ENCODE measurements at regions not wholly inside any gene's neighbourhood (a gene's known extent, or its start where the extent isn't known, plus 50 kb on each side); places are given as distances from the start of the nearest gene placed in this dataset.

DNA sequence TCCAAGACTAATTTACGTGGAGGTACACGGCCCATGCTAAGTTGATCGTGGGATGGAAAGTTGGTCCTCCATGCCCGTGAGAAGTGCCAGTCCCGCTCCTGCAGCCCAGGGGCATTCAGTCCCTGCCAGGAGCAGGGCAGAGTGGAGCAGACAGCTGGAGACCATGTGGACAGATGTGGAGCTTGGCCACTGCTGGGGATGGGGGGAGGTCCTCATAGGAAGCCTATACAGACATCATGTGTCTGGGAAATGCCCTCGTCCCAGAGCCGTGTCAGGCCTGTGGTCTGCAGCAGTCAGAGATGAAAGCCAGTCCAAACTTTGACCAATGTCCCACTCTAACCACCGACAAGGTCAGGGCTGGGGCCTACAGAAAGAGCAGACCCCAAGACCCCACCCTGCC is 118.4 kb downstream of the CPZ start:
- no peak for DNase-seq

- no peak for DNase-seq
Observed at GRCh38 chr4:8710416-8710815, 117.9 kb downstream of the CPZ start.

DNA sequence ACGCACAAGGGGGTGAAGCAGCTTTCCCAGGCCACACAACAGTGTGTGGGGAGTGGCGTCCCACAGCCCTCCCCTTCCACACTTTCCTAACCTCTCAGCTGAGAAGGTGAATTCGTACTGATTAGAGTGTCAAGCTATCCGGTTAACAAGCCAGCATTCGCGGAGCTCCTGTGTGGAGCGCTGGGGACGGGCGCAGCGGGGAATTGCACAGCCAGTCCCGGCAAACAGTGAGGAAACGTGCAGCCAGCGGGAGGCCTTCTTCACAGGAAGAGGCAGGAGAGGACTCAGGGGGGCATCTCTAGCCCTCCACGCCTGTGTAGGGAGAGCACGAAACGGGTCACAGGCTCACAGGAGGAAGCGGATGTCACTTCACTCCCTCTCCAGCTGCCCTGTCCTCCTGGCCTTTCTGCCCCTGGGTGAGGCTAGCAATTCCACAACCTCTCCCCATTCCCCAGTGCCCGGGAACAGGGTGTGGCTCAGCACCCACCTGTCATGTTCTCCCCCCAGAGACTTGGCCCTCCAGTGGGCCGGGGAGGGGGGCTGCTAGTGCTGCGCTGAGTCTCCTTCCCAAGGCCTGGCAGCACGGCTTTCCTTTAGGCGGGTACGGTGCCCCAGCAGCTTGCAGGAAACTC is 117.3 kb downstream of the CPZ start:
- no peak for DNase-seq

GRCh38 chr4:8709050-8709728 is 116.6 kb downstream of the CPZ start:
- no peak for DNase-seq

DNA sequence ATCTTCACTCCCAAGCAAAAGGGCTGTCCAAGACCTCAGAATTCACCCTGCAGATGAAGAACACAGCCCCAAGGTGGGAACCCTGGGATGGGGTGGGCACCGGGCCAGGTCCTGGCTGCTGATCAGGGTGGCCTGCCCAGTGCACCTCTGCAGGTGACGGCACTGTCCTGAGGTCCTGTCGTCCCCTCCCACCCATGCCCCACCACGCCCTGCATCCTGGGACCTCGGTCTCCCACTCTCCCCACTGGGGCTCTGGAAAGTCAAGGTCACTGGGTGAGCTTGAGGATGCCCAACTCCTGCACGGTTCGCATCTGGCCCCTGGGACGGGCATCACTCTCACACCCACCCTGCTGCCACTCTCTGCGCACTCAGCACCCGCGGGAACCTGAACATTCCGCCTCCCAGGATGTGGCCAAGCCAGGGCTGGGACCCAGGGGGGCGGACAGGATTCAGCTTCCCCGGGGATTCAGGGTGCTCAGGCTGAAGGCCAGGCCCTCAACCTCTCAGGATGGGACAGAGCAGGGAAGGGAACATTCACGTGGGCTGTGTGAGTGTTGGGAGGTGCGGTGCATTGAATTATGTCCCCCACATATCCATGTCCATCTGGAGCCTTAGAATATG is 115.9 kb downstream of the CPZ start:
- no peak for DNase-seq

GRCh38 chr4:8707045-8707781 is 114.6 kb downstream of the CPZ start:
- no peak for DNase-seq

DNA sequence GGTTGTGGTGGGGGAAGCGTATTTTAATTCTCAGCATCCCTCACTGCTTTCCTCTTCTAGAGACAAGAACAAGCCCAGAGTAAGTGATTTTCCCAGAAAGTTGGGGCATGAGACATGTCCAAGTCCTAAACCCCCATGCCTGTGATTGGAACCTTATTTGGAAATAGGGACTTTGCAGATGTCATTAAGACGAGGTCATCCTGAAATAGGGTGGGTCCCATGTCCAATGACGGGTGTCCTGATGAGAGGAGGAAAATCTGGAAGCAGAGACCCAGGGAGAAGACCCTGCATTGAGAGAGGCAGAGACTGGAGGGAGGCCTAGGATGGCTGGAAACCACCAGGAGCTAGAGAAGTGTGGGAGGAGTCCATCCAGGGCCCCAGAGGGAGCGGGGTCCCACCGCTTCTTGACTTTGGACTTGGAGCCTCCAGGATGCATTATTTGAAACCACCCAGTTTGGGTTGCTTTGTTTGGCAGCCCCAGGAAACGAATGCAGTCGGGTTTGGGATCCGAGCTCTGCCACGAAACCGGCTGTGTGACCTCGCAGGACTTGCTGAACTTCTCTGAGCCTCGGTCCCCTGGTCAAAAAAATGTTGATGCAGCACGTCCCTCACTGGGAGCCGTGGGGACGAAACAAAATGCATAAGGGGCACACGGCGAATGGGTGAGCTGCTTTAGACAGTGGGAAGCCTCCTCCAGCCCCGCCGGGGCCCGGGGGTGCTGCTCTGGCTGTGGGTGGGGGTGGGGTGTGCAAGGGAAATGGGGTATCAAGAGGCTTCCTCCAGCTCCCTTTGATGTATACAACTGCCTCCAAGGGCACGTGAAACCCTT is 113.9 kb downstream of the CPZ start:
- peak; percentile 71 for DNase-seq

DNA sequence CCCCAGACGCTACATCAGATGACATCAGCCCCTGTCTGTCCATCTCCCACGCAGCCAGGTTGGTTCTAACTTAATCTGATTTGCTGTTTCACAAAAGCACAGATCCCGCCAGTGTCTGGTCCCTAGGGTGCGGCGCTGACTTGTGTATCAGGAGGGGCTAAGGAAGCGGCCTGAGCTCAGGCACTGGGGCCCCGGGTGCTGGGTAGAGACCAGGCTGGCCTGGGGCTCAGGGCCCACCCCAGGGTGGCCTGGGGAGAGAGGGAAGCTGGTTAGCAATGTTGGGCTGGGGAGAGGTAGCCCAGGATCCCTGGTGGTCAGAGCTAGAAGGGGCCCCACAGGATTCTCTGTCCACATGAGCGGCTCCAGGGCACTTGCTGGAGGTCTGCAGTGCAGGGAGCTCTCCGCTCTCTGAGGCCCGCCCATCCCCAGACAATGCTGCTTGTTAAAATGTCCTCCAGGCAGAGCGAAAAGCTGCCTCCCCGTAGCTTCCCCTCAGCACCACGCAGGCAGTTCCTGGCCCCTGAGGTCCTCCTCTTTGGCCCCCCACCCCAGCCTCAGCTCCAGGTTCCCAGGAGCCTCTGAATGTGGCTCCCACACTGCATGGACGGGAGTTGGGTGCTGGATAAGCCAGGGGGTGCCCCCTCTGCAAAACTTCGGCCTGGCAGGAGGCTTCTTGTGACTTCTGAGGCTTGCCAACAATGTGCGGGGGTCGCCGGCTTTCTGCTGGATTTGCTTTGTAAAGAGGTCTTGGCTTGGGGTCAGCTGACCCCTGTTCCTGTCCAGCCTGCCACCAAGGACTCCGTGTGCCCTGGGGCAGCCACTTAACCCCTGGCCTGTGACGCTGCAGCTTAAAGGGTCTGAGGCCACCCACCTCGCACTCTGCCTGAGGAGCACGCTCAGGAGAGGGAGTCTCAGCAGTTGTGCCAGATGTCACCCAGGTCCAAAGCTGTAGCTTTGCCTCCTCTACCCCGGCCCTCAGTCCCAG is 112.9 kb downstream of the CPZ start:
- no peak for DNase-seq

GRCh38 chr4:8704632-8705031 is 112.1 kb downstream of the CPZ start:
- no peak for DNase-seq

DNA sequence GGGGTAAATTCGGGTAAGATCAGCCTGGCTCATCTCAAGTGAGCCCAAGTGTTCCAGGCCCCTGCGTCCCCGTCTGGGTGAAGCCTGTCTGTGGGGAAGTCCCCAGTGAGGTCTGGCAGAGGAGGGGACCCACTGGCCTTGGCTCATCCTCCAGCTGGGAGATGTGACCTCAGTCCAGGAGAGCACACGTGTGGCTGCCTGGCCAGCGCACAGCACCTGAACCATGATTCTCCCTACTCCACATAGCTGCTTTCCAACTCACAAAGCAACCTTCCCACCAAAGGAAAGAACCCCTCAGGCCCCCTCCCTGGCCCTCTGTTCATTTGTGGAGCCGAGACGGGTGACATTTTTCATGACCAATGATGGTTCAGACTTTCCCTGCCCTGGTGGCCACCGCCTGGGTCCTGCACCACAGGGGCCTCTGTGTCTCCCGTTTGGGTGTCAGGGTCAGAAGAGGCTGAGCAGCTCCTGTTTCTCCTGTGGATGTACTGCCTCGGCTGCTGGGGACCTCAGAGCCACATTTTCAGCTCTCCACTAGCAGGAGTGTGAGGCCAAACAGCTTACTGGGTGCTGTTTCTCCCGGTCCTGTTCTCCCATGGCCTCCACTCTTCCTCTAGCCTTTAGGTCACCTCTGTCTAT is 111.4 kb downstream of the CPZ start:
- no peak for DNase-seq

DNA sequence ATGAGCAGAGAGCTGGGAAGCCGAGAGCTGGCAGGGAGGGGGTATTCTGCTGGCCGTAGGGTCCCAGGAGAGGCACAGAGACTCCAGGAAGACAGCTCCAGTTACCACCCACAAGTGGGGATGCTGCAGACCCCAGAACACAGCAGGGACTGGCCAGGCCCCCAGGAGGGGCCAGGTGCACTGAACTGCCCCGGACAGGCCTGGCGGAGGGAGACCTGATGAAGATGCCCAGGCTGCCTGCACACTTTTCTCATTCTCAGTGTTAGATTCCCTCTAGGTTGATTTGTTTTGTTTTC is 110.8 kb downstream of the CPZ start:
- DNase-seq, result no peak

DNA sequence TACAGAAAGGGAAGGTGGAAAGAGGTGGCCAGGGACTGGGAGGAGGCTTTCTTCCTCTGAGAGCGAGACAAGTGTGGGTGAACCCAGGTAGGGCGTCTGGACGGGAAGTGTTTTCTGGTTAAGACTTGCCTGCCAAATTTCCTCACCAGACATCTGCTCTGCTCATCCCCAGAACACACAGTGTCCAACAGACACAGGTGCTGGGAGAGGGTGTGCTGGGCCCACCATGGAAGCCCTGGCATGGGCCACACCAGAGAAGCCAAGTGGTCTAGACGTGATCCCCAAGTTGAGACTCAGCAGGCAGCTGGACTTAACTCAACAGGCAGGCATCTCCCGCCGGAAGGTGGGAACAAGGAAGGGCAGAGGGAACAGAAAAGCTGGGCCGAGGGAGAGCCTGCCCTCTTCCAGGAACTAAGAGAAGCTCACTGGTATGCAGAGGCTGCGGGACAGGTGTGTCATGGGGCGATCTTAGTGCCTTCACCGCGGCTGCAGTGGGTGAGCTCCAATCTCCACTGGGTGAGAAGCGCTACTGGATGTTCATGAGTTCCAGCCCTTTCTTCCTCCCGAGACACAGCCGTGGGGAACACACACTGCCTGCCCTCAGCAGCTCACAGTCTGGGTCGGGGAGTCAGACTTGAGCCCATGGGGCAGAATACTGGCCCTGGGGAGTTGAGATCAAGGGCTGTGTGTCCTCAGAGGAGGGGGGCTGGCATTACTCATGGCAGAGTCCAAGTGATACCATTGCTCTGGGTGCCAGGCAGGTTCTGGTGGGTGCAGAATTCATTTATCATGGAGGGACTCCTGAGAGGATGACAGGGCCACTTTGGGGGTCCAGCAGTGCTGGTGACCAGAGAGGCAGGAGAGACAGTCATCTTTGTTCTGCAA is 110.2 kb downstream of the CPZ start:
- no peak for DNase-seq

- no peak for DNase-seq
Observed at GRCh38 chr4:8702020-8702495, 109.5 kb downstream of the CPZ start.

DNA sequence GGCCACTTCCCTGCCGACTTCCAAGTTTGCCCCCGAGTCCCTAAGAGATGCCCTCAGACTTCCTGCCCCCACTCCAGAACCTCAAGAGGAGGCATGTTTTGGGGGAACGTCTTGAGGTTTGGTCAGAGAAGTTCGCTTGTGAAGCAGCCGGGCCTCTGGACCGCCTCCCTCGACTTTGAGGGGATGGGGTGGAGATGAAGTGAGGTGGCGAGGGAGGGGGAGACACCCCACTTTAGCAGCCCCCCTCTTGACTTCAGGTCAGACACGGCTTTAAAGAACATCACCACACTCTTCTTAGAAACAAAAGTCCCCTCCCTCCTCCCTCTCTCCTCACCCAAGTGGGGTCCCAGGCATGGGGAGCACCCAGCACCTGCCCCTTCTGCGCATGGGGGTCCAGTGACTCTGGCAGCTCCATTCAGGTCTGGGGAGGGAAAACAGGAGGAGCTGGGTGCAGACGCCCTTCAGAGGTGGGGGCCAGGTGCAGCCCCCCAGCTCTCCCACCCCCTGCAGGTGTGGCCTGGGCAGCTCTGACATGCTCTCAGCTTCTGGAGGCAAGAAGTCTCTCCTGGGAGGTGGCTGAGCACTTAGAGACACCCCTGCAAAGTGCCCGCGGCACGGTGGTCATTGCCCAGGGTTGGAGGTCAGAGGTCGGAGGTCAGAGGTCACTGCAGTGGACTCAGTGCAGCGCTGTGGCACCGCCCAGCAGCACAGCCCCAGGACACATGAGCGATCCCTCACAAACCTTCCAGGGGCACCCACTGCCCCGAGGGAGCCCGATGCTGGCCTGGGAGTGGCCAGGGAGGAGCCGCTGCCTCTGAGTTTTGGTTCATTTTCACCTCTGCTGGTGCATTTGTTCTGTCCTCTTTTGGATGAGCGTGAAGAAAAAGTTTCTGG is 108.8 kb downstream of the CPZ start:
- DNase-seq, result no peak

- no peak for DNase-seq
Observed at GRCh38 chr4:8700531-8700930, 108.0 kb downstream of the CPZ start.

DNA sequence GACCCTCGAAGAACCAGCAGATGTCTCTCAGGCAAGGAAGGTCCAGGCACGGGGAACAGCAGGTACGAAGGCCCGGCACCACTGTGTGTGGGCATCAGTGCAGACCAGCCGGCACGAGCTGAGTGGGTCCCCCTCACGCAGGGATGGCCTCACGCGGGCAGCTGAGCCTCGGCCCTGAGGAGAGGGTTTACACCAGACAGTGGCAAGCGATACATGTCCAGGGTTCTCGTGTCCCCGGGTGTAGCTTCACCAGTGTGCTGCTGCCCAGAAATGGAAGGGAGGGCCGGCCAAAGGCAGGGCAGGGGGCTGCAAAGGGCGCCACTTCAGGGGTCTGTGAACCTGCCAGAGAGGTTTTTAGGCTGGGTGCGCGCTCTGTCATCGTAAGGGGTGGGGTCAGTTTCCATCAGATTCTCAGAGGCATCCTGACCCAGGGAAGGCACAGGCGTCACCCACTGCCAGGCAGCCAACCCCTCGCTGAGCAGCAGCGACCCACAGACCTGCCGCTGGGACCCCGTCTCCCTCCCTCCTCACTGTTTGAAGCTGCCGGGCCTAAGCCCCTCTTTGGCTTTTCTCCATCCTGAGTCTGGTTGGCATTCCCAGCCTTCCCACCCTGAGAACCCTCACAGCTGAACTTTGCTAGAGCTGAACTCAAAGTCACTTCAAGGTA is 107.0 kb downstream of the CPZ start:
- DNase-seq, result no peak

DNA sequence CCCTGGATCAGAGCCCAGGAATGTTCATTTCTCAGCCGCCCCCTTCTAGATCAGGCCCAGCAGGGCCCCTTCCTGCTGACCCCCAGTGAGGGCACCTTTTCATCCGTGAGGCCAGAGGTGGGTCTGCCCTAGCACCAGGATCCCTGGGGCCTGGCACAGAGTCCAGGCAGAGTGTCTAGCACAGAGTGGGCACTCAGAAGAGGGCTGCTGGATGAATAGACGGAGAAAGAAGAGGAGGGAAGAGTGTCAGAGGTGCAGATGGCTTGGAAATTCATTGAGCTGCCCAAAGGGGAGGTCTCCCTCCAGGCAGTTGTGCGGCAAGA is 106.5 kb downstream of the CPZ start:
- DNase-seq, result no peak

DNA sequence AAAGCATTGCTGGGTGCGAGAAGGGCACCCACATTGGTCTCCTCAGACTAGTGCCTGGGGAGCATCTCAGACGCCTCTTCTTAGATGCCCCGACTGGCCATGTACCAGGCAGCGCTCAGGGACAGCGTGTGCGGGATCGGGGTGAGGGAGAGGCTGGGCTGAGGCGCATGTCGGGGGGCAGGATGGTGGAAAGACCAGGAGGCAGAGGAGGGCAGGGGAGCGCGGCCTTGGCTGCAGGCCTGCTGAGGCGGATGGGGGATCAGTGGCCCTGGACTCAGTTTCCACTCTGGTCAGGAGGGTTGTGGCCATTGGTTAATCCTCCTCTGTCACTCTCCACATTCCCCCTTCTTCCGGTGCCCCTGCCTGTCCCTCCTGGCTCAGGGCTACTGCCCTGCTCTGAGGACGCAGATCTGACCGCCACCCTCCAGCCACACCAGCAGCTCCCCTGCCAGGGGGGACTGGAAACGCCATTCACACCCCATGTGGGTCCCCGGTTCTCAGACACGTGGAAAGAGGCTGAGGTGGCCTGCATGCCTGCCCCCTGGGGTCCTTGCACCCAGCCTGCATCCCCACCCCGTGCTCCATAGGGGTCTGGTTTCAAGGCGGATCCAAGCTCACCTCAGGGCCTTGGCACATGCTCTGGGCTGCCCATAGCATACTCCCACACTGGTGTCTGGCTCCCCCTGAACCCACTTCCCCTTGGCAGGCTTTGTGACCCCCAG is 105.9 kb downstream of the CPZ start:
- DNase-seq, result no peak

Measured in fibroblast of skin of scalp (primary cell).